Skeletal muscle satellite cell (primary cell): ENCODE measurements at regions not wholly inside any gene's neighbourhood (a gene's known extent, or its start where the extent isn't known, plus 50 kb on each side); places are given as distances from the start of the nearest gene placed in this dataset.
"Not testable (repeated sequence)": the region's sequence is repeated elsewhere in the genome, so short reads cannot be mapped to it uniquely, and the experiment has no call there.

Source experiments
- H3K27me3 ChIP-seq: 2 replicates; pipeline ENCODE4 v1.7.0; 2013; ENCODE audit warnings: low read length; ENCODE audit not compliant: control insufficient read depth, insufficient read depth
- H3K36me3 ChIP-seq: 2 replicates; pipeline ENCODE4 v1.7.0; 2013; ENCODE audit warnings: mild to moderate bottlenecking, control low read depth, low read length; ENCODE audit not compliant: insufficient read depth
- H3K4me1 ChIP-seq: 2 replicates; pipeline ENCODE4 v1.7.0; 2013; ENCODE audit warnings: low read length; ENCODE audit not compliant: control insufficient read depth, insufficient read depth
- H3K4me2 ChIP-seq: 2 replicates; pipeline ENCODE4 v1.7.0; 2013; ENCODE audit warnings: mild to moderate bottlenecking, low read length
- H3K4me3 ChIP-seq: 2 replicates; pipeline ENCODE4 v1.7.0; 2013; ENCODE audit warnings: low read length
- H3K9ac ChIP-seq: 2 replicates; pipeline ENCODE4 v1.7.0; 2013; ENCODE audit warnings: mild to moderate bottlenecking, low read depth, low read length, moderate library complexity
- H3K9me3 ChIP-seq: replicated peaks from 2 replicates; pipeline ENCODE4 v1.7.0; 2013; ENCODE audit warnings: mild to moderate bottlenecking, control low read depth, low read length

DNA sequence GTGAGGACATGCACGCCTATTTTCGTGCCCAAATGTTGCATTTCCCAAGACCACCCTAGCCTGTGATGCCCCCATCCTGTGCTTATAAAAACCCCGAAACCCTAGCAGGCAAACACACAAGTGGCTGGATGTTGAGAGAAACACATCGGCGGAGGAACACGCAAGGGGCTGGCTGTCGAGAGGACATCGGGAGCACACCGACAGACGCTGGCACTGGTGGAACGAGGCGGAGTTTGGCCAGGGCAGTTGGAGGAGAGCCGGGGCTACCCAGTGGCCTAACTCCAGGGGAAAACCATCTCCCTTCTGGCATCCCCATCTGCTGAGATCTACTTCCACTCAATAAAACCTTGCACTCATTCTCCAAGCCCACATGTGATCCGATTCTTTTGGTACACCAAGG is 225.9 kb upstream of the GRIK2 start:
- H3K4me1 ChIP-seq, result no peaks in the 10 kb centered on the region
- H3K4me2 ChIP-seq, result no peak overlapping the region
- no peaks in the 10 kb centered on the region for H3K36me3 ChIP-seq
- H3K9ac ChIP-seq, result no peak overlapping the region
- no peak overlapping the region for H3K4me3 ChIP-seq
- H3K9me3 ChIP-seq, result no peaks in the 10 kb centered on the region
- no peaks in the 10 kb centered on the region for H3K27me3 ChIP-seq

DNA sequence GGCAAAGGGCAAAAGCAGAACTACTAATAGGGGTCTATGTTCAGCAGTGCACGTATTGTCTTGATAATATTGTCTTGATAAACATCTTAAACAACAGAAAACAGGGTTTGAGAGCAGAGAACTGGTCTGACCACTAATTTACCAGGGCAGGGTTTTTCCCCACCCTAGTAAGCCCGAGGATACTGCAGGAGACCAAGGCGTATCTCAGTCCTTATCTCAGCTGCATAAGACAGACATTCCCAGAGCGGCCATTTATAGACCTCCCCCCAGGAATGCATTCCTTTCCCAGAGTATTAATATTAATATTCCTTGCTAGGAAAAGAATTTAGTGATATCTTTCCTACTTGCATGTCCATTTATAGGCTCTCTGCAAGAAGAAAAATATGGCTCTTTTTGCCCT is 222.5 kb upstream of the GRIK2 start:
- H3K9me3 ChIP-seq, H3K36me3 ChIP-seq, H3K4me3 ChIP-seq, H3K27me3 ChIP-seq, H3K9ac ChIP-seq, H3K4me2 ChIP-seq, H3K4me1 ChIP-seq: not testable (repeated sequence)

DNA sequence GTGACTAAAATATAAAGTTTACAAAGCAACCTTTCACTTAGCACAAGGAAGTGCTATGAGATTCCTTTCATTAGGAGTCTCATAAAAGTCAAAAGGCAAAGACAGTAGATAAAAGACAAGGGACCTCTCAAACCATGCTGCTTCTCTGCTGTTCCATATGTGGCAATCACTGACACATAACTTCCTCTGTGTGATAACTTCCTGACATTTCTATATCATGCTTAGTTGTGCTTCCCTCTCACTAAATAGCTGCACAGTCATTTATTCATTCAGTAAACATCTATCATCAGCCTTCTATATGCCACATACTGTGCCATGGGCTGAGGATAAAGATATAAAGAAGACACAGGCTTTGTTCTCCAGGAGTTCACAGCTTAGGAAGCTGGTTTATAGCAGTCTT is 214.8 kb upstream of the GRIK2 start:
- H3K9me3 ChIP-seq, result no peaks in the 10 kb centered on the region
- H3K9ac ChIP-seq, result no peak overlapping the region
- H3K4me3 ChIP-seq, result no peak overlapping the region
- no peak overlapping the region for H3K4me2 ChIP-seq
- H3K36me3 ChIP-seq, result no peaks in the 10 kb centered on the region
- no peaks in the 10 kb centered on the region for H3K27me3 ChIP-seq
- H3K4me1 ChIP-seq, result no peaks in the 10 kb centered on the region

DNA sequence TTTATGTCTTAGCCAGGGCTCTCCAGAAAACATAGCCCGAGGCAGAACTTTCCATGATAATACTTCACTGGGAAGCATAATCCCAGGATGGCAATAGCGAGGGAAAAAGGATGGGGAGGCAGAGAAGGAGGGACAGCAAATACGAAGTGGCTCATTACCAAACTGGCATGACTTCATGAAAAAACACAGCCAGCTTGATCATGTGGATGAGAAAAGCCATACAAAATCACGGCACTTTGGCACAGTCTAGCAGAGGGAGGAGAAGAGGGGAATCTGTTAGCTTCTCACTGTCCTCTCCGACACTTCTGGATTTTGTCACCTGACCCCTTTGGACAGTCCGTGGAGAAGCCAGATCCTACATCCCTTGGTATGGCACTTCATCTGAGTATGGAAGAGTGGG is 212.5 kb upstream of the GRIK2 start:
- H3K27me3 ChIP-seq, result no peaks in the 10 kb centered on the region
- no peaks in the 10 kb centered on the region for H3K9me3 ChIP-seq
- no peak overlapping the region for H3K4me3 ChIP-seq
- H3K9ac ChIP-seq, result no peak overlapping the region
- no peak overlapping the region for H3K4me2 ChIP-seq
- no peaks in the 10 kb centered on the region for H3K36me3 ChIP-seq
- no peaks in the 10 kb centered on the region for H3K4me1 ChIP-seq

- H3K27me3 ChIP-seq, H3K4me2 ChIP-seq, H3K36me3 ChIP-seq, H3K4me1 ChIP-seq, H3K4me3 ChIP-seq, H3K9me3 ChIP-seq, H3K9ac ChIP-seq: not testable (repeated sequence)
Observed at GRCh38 chr6:101188285-101188798, 205.2 kb upstream of the GRIK2 start.

- no peaks in the 10 kb centered on the region for H3K36me3 ChIP-seq
- no peaks in the 10 kb centered on the region for H3K4me1 ChIP-seq
- no peaks in the 10 kb centered on the region for H3K9me3 ChIP-seq
- H3K4me3 ChIP-seq, result no peak overlapping the region
- no peaks in the 10 kb centered on the region for H3K27me3 ChIP-seq
- H3K9ac ChIP-seq, result no peak overlapping the region
- H3K4me2 ChIP-seq, result no peak overlapping the region
Observed at GRCh38 chr6:101195588-101195987, 197.9 kb upstream of the GRIK2 start.

- Histone ChIP-seq H3K36me3 (no peaks in the 10 kb centered on the region), H3K9ac (no peak overlapping the region), H3K4me1 (no peaks in the 10 kb centered on the region), H3K9me3 (no peaks in the 10 kb centered on the region), H3K4me3 (no peak overlapping the region), H3K4me2 (no peak overlapping the region), H3K27me3 (no peaks in the 10 kb centered on the region)
Observed at GRCh38 chr6:101199441-101199840, 194.1 kb upstream of the GRIK2 start.

DNA sequence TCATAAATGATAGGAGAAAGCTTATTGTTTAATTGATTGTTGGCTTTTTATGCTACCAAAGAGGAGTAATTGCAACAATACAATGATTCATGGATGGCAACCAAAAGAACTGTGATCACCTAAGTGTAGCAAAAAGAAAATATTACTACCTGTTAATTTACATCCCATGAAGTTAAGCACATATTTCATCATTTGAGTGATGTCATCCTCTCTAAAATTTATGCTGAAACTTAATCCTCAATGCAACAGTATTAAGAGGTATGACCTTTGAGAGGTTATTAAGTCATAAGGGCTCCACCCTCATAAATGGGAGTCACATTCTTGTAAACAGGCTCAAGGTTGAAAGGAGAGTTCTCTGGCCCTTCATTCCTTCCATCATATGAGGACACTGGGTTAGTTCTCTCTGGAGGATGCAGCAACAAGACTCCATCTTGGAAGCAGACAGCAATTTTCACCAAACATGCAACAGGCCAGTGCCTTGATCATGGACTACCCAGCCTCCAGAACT is 190.6 kb upstream of the GRIK2 start:
- no peak overlapping the region for H3K4me3 ChIP-seq
- H3K9me3 ChIP-seq, result no peaks in the 10 kb centered on the region
- H3K4me1 ChIP-seq, result no peaks in the 10 kb centered on the region
- H3K27me3 ChIP-seq, result no peaks in the 10 kb centered on the region
- no peak overlapping the region for H3K4me2 ChIP-seq
- H3K36me3 ChIP-seq, result no peaks in the 10 kb centered on the region
- no peak overlapping the region for H3K9ac ChIP-seq

DNA sequence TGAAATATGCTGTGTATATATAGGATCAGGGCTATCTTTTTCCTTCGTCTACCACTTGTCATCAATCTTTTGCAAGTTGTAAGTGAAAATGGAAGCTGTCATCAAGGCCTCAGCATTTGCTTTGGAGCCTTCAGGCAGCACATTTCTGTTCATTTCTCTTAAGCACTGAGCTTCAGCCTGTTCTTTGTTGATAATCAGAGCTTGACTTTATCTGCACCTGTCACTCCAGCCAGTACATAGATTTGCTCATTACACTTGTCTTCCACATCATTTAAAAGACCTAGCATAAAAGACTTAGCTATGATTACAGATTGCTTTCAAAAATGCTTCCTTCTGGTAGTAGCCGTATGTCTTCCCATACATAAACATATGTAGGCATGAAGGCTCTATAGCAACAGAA is 189.8 kb upstream of the GRIK2 start:
- no peaks in the 10 kb centered on the region for H3K36me3 ChIP-seq
- H3K9ac ChIP-seq, result no peak overlapping the region
- H3K4me3 ChIP-seq, result no peak overlapping the region
- H3K27me3 ChIP-seq, result no peaks in the 10 kb centered on the region
- no peaks in the 10 kb centered on the region for H3K9me3 ChIP-seq
- H3K4me1 ChIP-seq, result no peaks in the 10 kb centered on the region
- H3K4me2 ChIP-seq, result no peak overlapping the region

DNA sequence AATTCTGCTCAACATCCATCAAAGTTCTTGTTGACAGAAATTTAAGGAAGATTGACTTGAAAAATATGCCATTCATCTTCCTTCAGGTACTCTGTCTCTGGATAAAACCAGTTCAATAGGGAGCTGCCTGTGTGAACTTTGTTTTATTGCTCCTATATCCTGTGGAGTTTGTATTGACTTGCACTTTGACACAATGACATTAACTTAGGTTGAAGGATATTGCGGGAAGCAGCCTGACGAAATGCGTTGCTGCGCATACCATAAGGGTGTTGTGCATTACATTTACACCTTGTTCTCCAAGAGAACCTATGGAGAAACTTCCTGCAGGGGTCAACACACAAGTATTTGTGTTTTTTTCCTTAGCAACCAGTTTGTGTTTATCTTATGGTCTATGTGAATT is 185.4 kb upstream of the GRIK2 start:
- Histone ChIP-seq H3K9ac (no peak overlapping the region), H3K36me3 (no peaks in the 10 kb centered on the region), H3K27me3 (no peaks in the 10 kb centered on the region), H3K9me3 (no peaks in the 10 kb centered on the region), H3K4me2 (no peak overlapping the region), H3K4me3 (no peak overlapping the region), H3K4me1 (no peaks in the 10 kb centered on the region)

GRCh38 chr6:101212640-101213039 is 180.9 kb upstream of the GRIK2 start:
- H3K4me3 ChIP-seq, result no peak overlapping the region
- no peak overlapping the region for H3K9ac ChIP-seq
- H3K4me1 ChIP-seq, result no peaks in the 10 kb centered on the region

GRCh38 chr6:101222007-101222406 is 171.5 kb upstream of the GRIK2 start:
- H3K9me3 ChIP-seq, result no peaks in the 10 kb centered on the region
- H3K4me2 ChIP-seq, result no peak overlapping the region
- no peaks in the 10 kb centered on the region for H3K27me3 ChIP-seq
- H3K4me1 ChIP-seq, result no peaks in the 10 kb centered on the region
- H3K9ac ChIP-seq, result no peak overlapping the region
- no peaks in the 10 kb centered on the region for H3K36me3 ChIP-seq
- H3K4me3 ChIP-seq, result no peak overlapping the region

More at GRCh38 chr6:101212640-101213039, 180.9 kb upstream of the GRIK2 start:
- H3K4me2 ChIP-seq, result no peak overlapping the region
- no peaks in the 10 kb centered on the region for H3K36me3 ChIP-seq
- no peaks in the 10 kb centered on the region for H3K9me3 ChIP-seq
- no peaks in the 10 kb centered on the region for H3K27me3 ChIP-seq
